Activated naive CD4-positive, alpha-beta T cell treated with Interleukin-2 at 50 U/mL for 16 hours (primary cell): ENCODE measurements at regions not wholly inside any gene's neighbourhood (a gene's known extent, or its start where the extent isn't known, plus 50 kb on each side); places are given as distances from the start of the nearest gene placed in this dataset.

Experiments used
- DNase-seq: peaks from one replicate; pipeline ENCODE4 v3.0.0-alpha.2; 2020

DNA sequence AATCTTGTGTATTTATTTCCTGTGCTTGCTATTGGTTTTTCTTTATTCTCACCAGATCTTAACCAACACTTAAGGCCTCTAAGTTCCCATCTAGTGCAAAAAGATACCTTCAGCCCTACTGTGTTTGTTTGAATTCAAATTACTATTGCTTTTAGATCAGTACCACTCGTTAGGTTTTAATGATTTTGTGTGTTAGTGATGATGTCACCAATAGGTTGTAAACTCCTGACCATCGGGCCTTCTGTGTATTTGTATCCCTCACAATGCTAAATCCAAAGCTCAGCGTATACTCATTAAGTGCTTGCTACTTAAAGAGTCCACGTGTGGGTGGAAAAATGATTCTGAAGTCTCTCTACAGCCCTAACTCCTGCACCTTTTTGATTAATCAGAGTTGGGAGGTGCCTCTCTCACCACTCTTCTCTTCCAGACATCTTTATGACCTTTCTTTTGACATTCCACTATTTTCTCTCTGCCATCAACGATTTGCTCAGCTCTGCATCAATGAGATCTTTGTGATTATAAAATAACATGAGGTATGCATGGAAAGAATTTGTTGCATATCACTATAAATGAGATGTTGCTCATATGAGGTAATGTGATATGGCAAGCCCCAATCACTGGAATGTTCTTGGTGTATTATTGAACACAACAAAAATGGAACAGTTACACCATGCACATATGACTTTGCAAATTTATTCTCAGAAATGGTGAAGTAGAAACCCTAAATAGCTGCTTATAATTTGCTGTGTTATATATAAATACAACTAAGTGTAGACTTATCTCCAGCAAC, 55.1 kb upstream of the LAMA2 start:
- DNase-seq: no peak

DNA sequence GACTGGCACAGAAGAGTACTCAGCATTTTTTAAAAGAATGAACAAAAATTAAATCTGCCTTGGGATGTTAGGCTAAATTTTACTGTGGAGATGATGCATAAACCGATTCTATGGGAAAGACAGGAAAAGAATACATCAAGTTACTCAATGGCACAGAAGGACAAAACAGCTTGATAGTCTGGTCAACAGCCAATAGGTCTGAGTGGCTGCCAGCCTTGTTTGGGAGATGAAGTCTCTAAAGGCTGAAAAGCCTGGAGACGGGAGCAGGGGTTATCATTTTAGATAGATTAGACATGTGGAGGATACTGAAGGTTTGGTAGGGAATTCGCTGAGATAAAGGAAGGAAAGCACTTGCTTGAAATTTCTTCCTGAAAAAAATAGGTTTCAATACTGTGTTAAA, 56.3 kb upstream of the LAMA2 start:
- no peak for DNase-seq

DNA sequence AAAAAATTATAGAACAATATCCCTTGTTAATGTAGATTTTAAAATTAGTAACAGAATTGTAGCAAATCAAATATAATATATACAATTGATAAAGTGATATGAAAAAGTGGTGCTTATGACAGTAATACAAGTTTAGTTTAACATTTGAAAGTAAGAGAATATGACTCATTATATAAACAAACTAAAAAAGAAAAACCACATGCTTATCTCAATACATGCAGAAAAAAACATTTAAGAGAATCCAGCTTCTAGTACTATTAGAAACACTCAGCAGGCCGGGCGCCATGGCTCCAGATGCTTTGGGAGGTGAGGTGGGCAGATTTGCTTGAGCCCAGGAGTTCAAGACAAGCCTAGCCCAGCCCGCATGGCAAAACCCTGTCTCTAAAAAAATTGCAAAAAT, 60.7 kb upstream of the LAMA2 start:
- no peak for DNase-seq

DNA sequence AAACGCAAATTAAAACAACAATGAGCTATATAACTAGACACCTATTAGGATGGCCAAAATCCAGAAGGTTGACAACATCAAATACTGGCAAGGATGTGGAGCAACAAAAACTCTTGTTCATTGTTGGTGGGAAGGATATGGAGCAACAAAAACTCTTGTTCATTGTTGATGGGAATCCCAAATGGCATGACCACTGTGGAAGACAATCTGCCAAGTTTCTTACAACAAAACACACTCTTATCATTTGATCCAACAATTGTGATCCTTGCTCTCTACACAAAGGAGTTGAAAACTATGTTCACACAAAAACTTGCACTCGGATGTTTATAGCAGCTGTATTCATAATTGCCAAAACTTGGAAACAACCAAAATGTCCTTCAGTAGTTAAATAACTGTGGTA, 61.8 kb upstream of the LAMA2 start:
- no peak for DNase-seq

DNA sequence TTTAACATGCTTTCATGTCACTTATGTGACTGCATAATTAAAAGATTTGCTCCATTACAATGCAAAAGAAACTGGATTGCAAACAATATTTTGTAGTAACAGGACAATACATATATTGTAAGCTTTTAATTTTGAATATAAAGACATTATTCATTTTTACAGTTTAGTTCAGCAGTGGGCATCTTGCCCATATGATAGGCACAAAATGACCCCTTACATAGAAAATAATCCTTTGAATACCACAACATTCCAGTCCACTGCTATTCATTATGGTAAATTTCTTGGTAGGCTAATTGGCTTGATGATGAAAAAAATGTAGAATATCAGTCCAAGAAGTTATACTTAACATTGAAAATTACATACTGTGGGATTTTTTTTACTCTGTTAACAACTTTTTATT, 74.1 kb upstream of the LAMA2 start:
- no peak for DNase-seq

DNA sequence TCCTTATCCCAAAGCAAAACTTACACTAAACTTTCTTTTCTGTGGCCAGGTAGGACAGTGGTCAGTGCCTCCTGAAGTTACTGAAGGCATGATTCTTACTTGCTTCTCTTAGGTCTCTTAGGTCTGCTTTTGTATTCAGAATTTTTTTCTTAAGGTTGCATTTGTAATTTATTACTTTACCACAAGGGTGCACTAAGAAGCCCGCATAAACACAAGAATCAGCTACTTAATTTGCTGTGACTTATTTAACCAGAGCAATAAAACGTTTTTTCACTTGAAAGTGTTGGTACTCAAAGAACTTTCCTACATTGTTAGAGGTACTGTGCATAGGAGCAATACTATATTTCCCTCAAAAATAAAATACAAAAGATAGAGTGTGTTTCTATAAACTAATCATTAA, 75.4 kb upstream of the LAMA2 start:
- DNase-seq: no peak

DNA sequence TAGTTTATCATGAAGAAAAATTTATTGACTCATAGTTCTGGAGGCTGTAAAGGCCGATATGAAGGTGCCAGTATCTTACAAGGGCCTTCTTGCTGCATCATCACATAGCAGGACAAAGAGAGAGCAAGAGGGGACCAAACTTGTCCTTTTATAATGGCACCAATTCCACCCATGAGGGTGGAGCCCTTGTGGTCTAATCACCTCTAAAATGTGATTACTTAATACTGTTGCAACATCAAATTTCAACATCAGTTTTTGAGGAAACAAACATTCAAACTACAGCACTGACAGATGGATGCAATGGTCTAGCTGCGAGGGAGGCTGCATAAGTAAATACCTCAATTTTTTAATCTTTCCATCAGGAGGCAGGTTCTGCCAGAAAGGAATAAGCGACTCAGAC, 76.7 kb upstream of the LAMA2 start:
- DNase-seq: no peak

DNA sequence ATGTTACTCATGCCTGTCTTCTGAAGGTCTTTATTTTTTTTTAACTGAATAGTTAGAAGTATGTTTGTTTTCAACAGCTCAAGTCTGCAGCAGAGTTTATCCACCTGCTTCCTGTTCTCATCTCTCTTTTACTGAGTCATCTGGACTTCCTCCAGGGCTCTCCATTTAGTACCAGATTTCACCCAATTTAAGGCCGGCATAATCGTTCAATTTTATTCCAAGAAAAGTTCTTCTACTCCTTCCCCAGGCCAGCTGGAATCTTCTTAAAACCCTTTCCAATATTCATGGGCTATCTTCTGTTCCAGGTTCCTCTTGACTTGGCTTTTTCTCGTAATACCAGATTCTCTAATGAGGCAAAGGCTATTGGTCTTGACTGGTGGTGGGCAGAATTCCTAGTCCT, 79.0 kb upstream of the LAMA2 start:
- DNase-seq: no peak

DNA sequence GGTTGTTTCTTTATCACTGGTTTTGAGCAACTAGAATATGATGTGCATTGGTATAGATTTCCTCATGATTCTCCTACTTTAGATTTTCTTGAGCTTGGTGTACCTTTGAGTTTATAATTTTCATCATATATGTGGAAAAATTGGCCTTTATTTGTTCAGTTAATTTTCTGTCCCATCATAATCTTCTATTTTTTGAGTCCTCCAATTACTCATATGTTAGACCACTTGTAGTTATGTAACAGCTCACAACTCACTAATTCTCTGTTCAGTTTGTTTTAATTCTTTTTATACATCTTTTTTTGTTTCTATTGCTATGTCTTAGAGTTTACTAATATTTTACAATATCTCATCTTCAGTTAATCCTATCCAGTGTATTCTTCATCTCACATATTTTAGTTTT, 81.3 kb upstream of the LAMA2 start:
- no peak for DNase-seq

DNA sequence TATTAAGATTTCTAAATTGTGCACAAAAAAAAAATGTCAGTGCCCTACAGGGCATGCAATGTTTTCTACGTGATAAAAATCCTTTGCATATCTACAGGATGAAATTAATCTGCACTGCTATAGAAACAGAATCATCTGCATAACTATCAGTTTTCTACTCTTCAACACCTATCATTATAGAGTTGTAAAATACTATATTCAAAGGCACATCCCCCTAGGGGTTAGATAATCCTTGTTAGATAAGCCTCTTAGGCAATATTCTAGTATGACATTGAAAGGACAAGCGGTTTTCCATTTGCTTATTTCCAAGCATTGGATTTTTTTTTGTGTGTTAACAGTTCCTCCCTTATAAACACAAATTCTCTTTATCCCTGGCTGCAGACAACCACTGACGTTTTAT, 98.7 kb upstream of the LAMA2 start:
- DNase-seq: no peak

DNA sequence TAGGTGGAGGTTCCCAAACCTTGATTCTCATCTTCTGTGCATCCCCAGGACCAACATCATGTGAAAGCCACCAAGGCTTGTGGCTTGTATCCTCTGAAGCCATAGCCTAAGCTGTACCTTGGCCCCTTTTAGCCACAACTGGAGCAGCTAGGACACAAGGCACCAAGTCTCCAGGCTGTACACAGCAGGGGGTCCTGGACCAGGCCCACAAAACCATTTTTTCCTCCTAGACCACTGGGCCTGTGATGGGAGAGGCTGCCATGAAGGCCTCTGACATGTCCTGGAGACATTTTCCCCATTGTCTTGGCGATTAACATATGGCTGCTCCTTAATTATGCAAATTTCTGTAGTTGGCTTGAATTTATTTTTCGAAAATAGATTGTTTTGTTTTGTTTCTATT, 114.8 kb upstream of the LAMA2 start:
- no peak for DNase-seq

DNA sequence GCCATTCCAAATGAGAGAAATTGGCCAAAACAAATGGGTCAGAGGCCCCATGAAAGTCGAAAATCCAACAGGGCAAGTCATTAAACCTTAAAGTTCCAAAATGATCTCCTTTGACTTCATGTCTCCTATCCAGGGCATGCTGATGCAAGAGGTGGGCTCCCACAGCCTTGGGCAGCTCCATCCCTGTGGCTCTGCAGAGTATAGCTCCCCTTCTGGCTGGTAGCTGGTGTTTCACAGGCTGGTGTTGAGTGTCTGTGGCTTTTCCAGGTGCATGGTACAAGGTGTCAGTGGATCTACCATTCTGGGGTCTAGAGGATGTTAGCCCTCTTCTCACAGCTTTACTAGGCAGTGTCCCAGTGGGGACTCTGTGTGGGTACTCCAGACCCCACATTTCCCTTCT, 115.2 kb upstream of the LAMA2 start:
- DNase-seq: no peak

DNA sequence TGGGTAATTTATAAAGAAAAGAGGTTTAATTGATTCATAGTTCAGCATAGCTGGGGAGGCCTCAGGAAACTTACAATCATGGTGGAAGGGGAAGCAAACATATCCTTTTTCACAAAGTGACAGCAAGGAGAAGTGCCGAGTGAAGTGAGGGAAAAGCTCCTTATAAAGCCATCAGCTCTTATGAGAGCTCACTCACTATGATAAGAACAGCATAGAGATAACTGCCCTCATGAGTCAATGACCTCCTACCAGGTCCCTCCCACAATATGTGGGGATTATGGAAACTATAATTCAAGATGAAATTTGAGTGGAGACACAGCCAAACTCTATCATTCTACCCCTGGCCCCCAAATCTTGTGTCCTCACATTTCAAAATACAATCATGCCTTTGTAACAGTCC, 115.8 kb upstream of the LAMA2 start:
- no peak for DNase-seq

DNA sequence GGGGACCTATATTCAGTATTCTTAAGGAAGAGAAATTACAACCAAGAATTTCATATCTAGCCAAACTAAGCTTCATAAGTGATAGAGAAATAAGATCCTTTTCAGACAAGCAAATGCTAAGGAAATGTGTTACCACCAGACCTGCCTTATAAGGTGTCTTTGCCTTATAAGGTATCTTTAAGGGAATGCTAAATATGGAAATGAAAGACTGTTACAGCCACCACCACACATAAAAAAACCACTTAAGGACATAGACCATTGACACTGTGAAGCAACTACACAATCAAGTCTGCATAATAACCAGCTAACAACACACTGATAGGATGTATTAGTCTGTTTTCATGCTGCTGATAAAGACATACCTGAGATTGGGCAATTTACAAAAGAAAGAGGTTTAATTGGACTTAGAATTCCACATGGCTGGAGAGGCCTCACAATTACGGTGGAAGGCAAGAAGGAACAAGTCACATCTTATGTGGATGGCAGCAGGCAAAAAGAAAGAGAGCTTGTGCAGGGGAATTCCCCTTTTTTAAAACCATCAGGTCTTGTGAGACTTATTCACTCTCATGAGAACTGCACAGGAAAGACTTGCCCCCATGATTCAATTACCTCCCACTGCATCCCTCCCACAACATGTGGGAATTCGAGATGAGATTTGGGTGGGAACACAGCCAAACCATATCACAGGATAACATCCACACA, 119.2 kb upstream of the LAMA2 start:
- no peak for DNase-seq

DNA sequence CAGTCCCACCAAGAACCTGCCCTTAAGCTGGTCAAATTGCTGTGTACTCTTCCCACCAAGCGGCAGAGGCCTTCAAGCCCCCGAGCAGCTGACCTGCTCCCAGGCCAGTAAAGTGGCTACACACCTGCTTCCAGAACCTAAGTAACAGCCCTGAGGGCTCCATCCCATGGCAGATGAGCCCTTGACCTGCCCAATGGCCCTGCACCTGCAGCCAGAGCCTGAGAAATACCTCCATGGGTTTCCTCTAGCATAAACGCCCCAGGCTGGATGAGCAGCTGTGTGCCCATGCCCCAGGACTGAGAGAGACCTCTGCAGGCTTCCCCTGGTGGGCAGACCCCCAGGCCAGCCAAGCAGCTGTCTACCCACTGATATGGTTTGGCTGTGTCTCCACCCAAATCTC, 123.0 kb upstream of the LAMA2 start:
- DNase-seq: no peak

DNA sequence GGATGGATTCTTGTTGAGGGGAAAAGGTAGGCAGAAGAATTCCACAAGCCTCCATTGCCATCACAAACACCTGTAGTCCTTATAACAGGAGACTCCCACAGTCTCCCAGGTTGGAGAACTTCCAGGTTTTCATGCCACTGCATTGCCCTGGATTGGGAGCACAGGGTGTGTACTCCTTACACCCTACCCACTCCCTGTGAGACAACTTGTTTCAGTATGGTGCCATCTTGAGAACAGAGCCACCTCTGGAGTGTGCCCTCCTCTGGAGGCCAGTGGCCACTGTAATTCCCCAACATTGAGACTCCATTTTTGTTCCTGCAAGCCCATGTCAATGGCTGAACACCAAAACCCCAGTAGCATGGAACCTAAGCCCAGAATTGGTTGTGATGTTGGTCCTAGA, 123.5 kb upstream of the LAMA2 start:
- no peak for DNase-seq

DNA sequence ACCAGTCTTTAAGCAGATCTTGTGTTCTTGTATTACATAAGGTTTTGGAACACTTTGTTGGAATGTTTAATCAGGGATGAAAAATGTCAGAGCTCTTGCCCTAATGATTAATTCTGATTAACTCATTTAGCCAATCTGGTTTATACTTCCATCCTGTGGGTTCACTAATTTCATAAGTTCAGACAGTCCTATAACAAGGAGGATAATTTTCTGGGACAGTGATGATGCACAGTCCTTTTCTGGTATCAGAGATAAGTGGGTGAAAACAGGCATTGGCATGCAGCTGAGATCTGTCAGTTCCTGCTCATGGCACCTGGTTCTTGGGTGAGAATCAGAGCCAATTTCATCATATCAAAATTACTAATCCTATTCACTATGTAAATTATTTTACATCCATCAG, 125.0 kb upstream of the LAMA2 start:
- no peak for DNase-seq

DNA sequence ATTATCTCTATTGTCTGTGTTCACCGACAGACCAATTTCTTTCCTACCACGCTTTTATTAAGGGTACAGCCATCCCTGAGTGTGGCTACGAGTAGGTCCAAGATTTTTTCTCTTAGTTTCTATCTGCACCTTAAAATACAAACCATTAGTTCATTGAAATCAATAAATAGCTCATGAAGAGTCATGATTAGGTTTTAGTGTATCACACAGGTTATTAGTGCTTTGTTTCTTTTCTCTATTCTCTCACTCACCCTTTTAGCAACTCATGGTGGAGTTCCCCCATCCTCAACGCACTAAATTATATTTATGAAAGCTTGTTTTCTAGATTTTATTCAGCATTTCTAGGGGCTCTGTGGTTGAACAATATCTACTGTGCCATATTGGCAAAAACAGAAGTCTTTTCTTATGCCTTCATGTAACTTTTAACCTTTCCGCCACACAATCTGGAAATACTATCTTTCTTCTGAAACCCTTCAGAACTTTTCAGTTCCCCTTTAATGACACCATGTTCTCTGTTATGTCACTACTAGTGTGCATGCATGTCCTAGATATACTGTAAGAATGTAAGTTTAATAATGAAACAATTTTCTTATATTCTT, 128.2 kb upstream of the LAMA2 start:
- DNase-seq: no peak

DNA sequence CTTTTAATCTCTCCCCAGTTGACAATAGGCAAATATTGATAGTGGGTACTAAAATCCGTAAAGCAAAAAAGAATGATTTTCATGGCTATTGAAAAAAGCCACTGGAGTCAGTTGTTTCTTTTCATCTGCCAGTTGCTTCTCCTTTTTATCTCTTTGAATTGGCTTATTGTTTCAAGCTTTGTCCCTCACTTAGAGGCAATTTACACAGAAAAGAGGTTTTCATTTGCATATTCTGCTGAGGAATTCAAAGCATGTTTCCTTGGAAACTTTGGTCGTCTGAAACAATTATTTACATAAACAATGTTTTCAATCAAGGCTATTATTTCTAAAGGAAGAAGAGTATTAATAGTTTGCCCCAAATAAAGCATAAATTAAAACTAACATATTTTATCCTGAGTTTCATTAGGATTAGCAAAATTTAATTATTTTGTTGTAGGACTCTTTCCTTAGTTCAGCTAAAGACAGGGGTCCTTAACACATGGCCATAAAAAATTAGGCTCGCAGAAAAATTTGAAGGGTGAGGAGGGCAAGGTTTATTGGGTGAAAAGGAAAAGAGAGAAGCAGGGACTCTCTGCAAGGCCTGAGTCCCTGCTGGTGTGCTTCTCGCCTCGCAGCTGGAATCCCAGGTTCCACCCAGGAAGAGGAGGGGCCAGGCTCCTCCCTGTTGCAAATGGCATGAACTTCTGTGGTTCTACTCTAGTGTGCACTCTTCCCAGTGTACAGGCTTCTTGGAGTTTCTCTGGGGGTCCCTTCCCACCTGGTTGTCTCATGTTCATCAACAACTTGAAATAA, 138.8 kb upstream of the LAMA2 start:
- DNase-seq: no peak

DNA sequence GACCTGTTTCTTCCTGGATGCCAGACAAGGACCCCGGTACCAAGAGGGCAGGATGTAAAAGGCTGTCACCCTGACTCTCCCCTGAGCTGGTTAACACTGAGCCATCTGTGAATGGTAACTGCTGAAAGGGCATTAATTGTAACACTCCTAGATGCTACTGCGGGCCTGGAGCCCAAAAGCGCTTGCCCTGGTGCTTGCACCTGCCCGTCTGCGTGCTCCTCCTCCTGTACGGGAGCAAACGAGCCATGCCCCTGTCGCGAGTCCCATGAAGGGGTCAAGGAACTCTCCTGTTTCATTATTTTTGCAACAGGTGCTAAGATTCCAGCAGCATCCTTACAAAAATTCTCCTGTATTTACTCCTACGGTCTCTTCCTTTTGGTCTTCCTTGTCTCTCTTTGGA, 140.0 kb upstream of the LAMA2 start:
- no peak for DNase-seq

DNA sequence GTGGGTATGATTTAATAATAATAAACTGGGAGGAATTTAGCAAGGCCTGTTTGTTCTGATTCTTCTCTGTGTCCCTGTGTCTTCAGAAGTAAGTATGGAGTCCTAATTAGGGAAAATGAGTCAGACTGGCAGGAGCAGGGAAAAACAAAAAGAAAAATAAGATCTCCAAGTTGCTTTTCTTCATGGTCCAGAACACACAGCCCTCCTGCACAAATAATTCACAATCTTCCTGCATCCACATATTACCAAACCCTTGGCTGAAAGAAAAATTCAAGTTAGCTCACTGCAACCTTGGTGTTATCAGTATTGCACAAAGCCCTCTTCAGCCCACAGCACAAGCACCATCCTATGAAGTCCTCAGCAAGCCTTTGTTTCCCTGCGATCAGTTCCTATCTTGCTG, 142.0 kb upstream of the LAMA2 start:
- DNase-seq: no peak

DNA sequence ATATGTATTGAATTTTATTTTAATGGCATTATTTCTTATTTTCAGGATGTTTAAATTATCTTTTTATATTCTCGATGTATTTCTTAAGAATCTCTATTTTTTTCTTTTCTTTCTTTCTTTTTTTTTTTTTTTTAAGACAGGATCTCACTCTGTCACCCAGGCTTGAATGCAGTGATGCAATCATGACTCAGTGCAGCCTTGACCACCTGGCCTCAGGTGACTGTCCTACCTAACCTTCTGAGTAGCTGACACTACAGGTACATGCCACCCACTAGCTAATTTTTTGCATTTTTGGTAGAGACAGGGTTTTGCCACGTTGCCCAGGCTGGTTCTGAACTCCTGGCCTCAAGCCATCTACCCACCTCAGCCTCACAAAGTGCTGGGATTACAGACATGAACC, 143.8 kb upstream of the LAMA2 start:
- DNase-seq: no peak

DNA sequence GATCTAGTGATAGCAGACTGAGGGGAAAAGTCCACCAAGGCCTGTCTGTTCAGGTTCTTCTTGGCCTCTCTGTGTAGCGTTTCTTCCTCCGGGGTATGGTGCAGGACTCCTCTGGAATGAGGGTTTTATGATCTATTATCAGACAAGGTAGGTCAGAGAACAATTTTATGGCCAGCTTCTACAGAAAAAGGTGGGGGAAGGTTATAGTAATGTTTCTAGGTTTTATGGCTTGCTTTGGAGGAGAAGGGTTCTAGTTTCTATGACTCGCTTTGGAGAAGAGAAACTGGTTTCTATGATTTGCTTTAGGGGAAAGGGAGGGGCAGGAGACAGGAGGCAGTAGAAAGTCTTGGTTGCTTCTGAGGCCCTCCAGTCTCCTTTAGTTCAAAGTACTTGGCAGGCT, 144.8 kb upstream of the LAMA2 start:
- no peak for DNase-seq

DNA sequence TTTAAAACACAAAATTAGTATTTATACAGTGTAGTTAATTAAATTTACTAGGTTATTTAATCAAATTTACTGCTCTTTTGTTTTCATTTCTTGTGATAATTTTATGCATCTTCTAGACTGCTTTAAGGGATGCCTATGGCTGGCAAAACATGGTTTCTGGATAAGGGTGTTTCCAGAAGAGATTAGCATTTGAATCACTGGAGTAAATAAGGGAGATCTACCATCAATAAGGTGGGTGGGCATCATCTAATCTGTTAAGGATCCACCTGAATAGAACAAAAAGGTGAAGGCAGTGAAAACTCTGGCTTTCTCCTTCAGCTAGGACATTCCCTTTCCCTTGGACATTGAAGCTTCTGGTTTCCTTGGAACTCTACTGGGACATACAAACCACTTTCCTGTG, 146.2 kb upstream of the LAMA2 start:
- DNase-seq: no peak
